ENCODE measurements at regions not wholly inside any gene's neighbourhood (a gene's known extent, or its start where the extent isn't known, plus 50 kb on each side); places are given as distances from the start of the nearest gene placed in this dataset.

DNA sequence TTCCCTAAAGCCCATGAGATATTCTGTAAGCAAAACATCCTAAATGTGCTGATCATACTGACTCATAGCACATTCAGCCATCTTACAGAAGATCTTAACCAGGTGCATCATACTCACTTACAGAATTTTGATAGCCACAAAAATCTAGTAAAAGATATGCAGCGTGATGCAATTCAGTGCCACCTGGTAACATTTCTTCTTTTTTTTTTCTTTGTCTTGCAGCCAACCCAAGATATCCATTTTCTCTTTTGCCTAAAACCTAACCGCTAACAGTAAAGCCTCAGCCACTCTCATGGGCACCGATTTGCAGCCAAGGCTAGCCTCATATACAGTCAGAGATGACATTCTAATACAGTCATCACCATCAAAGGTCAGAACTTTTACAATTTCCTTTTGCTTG is 293.3 kb downstream of the HACE1 start:
- no peaks in the 10 kb centered on the region for H3K79me2 ChIP-seq (ENCODE audit: control insufficient read depth, insufficient read depth, low read length)
- H3K27me3 ChIP-seq (ENCODE audit: control insufficient read depth in 2 of 2, insufficient read depth in 2 of 2, low read length in 2 of 2): no peaks in the 10 kb centered on the region
- H3K9me3 ChIP-seq (replicated peaks; ENCODE audit: control insufficient read depth, insufficient read depth, low read depth, low read length): no peaks in the 10 kb centered on the region
- 0% methylated on average over 3 of the region's 3 CpGs for WGBS (ENCODE audit: insufficient coverage, low coverage, missing lambda C conversion rate)
- no peak overlapping the region for H3K4me2 ChIP-seq (ENCODE audit: insufficient read depth, low read length)
- no peak overlapping the region for H3K27ac ChIP-seq (ENCODE audit: extremely low read depth, low read depth, low read length)
- no TSS peak for BruUV-seq (replicated peaks)
- in situ Hi-C loops (cut with MboI) (no loop called here), intact Hi-C loops (cut with micrococcal nuclease) (no loop called here)
- H3K4me3 ChIP-seq: no peak overlapping the region
- no peaks in the 10 kb centered on the region for H3K9me1 ChIP-seq (ENCODE audit: control insufficient read depth, insufficient read depth, low read length)
- DNase-seq (ENCODE audit: extremely low read depth in 1 of 4, low spot score in 3 of 4) (no peak), FAIRE-seq (no peak), ATAC-seq (no peak)
- H3K36me3 ChIP-seq (ENCODE audit: control insufficient read depth, insufficient read depth, low read length): no peaks in the 10 kb centered on the region
- ChIA-PET CTCF (ENCODE audit: low intra/inter-chr PET ratio) (no interaction called here), POLR2A (no interaction called here)
- TF ChIP-seq GTF2B (IDR thresholded peaks at IDR 0.05; ENCODE audit: extremely low read depth, insufficient read length): no peak
- no peak for TF ChIP-seq RREB1 (CRISPR knock-in tag; IDR thresholded peaks at IDR 0.05)
- no peak for TF ChIP-seq U2AF1 (optimal IDR thresholded peaks at IDR 0.05; ENCODE audit: low read depth, low read length)
- no peak for TF ChIP-seq ZNF79 (CRISPR knock-in tag; IDR thresholded peaks at IDR 0.05; ENCODE audit: low read depth)
- H3K9ac ChIP-seq (ENCODE audit: insufficient read depth in 1 of 2, low read depth in 2 of 2, low read length in 2 of 2): no peak overlapping the region
- no peak overlapping the region for H2AFZ ChIP-seq (ENCODE audit: low read depth, low read length)
- H4K20me1 ChIP-seq (replicated peaks; ENCODE audit: control insufficient read depth, insufficient read depth, low read length): no peaks in the 10 kb centered on the region
- no peaks in the 10 kb centered on the region for H3K4me1 ChIP-seq (replicated peaks in 1 of 2; ENCODE audit: control insufficient read depth in 2 of 2, insufficient read depth in 2 of 2, low read length in 2 of 2)
